D721Med (cell line): ENCODE measurements at regions not wholly inside any gene's neighbourhood (a gene's known extent, or its start where the extent isn't known, plus 50 kb on each side); places are given as distances from the start of the nearest gene placed in this dataset.
"Not testable (repeated sequence)": the region's sequence is repeated elsewhere in the genome, so short reads cannot be mapped to it uniquely, and the experiment has no call there.

Experiments used
- DNase-seq: peaks from one replicate; pipeline ENCODE4 v3.0.0; 2011; ENCODE audit warnings: low spot score; ENCODE audit not compliant: insufficient read length
- FAIRE-seq: peaks from 2 replicates; lab custom pipeline; 2011; peaks lifted over from hg19 to GRCh38; lab: Jason Lieb, UNC
- CTCF ChIP-seq: IDR thresholded peaks from 2 replicates; pipeline ENCODE4 v1.5.1; 2012; ENCODE audit warnings: mild to moderate bottlenecking, control low read depth; ENCODE audit not compliant: insufficient read depth; ENCODE audit errors: missing control alignments

- TF ChIP-seq CTCF, result no peak
- FAIRE-seq (no peak), DNase-seq (no peak)
Measured at GRCh38 chr1:194420706-194421105, 1234.3 kb upstream of the B3GALT2 start.

GRCh38 chr1:194419721-194420120 is 1233.3 kb upstream of the B3GALT2 start:
- FAIRE-seq (no peak), DNase-seq (no peak)
- TF ChIP-seq CTCF, result no peak

GRCh38 chr1:194410756-194411155 is 1224.3 kb upstream of the B3GALT2 start:
- no peak for TF ChIP-seq CTCF
- FAIRE-seq (peak; percentile 32), DNase-seq (no peak)

GRCh38 chr1:194407238-194407637 is 1220.8 kb upstream of the B3GALT2 start:
- DNase-seq, FAIRE-seq: not testable (repeated sequence)

- no peak for FAIRE-seq
- no peak for DNase-seq
- TF ChIP-seq CTCF, result no peak
Measured at GRCh38 chr1:194394676-194395075, 1208.3 kb upstream of the B3GALT2 start.

GRCh38 chr1:194387531-194387930 is 1201.1 kb upstream of the B3GALT2 start:
- FAIRE-seq, result no peak
- no peak for TF ChIP-seq CTCF
- no peak for DNase-seq

GRCh38 chr1:194378517-194378916 is 1192.1 kb upstream of the B3GALT2 start:
- DNase-seq (no peak), FAIRE-seq (peak; percentile 72)
- no peak for TF ChIP-seq CTCF

- peak; percentile 91 for FAIRE-seq
- DNase-seq, result no peak
- TF ChIP-seq CTCF, result no peak
Measured at GRCh38 chr1:194374649-194375048, 1188.2 kb upstream of the B3GALT2 start.
